HG03095 (cell line): ENCODE measurements at regions not wholly inside any gene's neighbourhood (a gene's known extent, or its start where the extent isn't known, plus 50 kb on each side); places are given as distances from the start of the nearest gene placed in this dataset.
"Not testable (repeated sequence)": the region's sequence is repeated elsewhere in the genome, so short reads cannot be mapped to it uniquely, and the experiment has no call there.

Experiments used
- ATAC-seq: cut with Tn5 transposase; IDR thresholded peaks from one replicate; pipeline ENCODE4 v1.9.1; 2021; ENCODE audit warnings: moderate library complexity; ENCODE audit not compliant: unreplicated experiment

GRCh38 chr6:15906420-15907016 is 222.4 kb upstream of the MYLIP start:
- no peak for ATAC-seq

- ATAC-seq = no peak
Observed at GRCh38 chr6:15905488-15906419, 223.1 kb upstream of the MYLIP start.

GRCh38 chr6:15904651-15905376 is 224.1 kb upstream of the MYLIP start:
- no peak for ATAC-seq

GRCh38 chr6:15901141-15902115 is 227.5 kb upstream of the MYLIP start:
- peak; percentile 86 for ATAC-seq

GRCh38 chr6:15898693-15899092 is 230.2 kb upstream of the MYLIP start:
- no peak for ATAC-seq

- no peak for ATAC-seq
Observed at GRCh38 chr6:15897063-15897876, 231.6 kb upstream of the MYLIP start.

GRCh38 chr6:15894973-15895725 is 232.3 kb upstream of the DTNBP1 start:
- no peak for ATAC-seq

- ATAC-seq = no peak
Observed at GRCh38 chr6:15893556-15894253, 230.9 kb upstream of the DTNBP1 start.

GRCh38 chr6:15892369-15892768 is 229.5 kb upstream of the DTNBP1 start:
- ATAC-seq = no peak

GRCh38 chr6:15888798-15889772 is 226.3 kb upstream of the DTNBP1 start:
- no peak for ATAC-seq

- ATAC-seq = no peak
Observed at GRCh38 chr6:15887491-15888461, 224.9 kb upstream of the DTNBP1 start.

GRCh38 chr6:15885624-15886023 is 222.8 kb upstream of the DTNBP1 start:
- ATAC-seq = no peak

- ATAC-seq = not testable (repeated sequence)
Observed at GRCh38 chr6:15883593-15883992, 220.8 kb upstream of the DTNBP1 start.

- no peak for ATAC-seq
Observed at GRCh38 chr6:15882915-15883314, 220.1 kb upstream of the DTNBP1 start.

- ATAC-seq = no peak
Observed at GRCh38 chr6:15882345-15882744, 219.5 kb upstream of the DTNBP1 start.

- ATAC-seq = no peak
Observed at GRCh38 chr6:15881150-15881549, 218.3 kb upstream of the DTNBP1 start.
